NCI-H2196 (cell line): ENCODE measurements at regions not wholly inside any gene's neighbourhood (a gene's known extent, or its start where the extent isn't known, plus 50 kb on each side); places are given as distances from the start of the nearest gene placed in this dataset.
"Not testable (repeated sequence)": the region's sequence is repeated elsewhere in the genome, so short reads cannot be mapped to it uniquely, and the experiment has no call there.

Source experiments
- DNase-seq: peaks from one replicate; lab custom pipeline; 2025; ENCODE audit not compliant: unreplicated experiment; lab: John Stamatoyannopoulos, UW

DNA sequence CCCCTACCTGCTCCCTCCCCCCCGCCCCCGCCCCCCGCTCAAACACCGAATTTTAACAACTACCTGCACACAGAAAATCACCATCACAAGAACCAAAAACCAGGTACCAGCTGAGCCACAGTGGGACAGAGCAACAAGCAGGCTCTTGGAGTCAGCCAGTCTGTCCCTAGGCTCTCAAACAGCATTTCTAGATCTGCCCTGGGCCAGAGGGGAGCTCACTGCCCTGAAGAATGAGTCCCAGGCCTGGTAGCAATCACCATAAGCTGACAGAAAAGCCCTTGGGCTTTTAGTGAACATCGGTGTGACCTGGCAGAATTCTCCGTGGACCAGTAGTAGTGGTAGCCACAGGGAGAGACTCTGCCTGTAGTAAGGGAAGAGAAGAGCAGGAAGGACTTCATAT lies 58.3 kb downstream of the C11orf87 start:
- DNase-seq = no peak

DNA sequence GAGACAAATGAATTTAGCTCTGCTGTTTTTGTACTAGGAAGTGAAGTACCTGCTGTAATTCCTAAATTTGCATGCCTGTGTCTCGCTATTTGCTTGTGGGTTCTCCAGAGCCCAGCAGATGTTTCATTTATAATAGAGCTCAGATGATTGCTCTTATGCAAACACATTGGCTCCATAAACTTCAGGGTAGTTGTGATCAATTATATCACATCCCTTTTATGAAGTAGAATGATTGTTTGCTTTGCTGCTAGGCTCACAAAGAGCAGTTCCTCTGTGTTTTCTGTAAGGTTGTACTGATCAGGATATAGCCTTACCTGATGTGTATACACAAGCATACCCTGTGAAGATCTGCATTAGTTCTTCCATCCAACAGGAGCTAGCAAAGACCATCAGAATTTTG lies 64.1 kb downstream of the C11orf87 start:
- DNase-seq = no peak

- DNase-seq = no peak
Measured at GRCh38 chr11:109490953-109491635, 69.1 kb downstream of the C11orf87 start.

DNA sequence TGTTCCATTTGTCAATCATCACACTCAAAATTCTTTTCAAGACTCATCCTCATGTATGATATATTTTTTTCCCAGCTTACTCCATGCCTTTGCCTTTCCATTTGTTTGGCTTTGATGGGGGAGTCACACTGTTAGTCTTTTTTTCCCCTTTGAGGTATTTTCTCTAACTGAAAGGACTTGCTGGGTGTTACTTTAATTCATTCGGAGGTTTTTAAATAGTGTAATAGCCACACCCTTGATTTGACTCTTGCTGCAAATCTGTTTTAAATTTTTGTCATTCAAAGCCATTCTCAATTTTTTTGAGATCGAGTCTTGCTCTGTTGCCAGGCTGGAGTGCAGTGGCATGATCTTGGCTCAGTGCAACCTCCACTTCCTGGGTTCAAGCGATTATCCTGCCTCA lies 84.1 kb downstream of the C11orf87 start:
- DNase-seq = no peak

DNA sequence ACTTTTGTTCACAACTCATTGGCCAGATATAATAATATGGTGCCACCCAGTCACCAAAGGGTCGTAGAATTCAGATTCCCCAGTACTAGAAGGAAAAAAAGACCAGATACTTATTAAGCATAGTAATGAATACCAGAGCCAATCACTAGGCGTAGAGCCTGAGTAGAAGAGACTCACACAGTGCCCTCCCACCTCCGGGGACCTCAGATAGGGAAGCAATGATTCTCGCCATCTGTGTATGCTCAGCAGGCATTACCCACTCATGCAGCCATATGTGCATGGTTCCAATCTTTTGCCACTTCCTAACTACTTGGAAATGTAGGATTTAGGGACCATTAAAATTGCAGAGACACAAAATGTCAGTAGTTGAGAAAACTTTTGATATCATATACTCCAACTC lies 85.3 kb downstream of the C11orf87 start:
- no peak for DNase-seq

GRCh38 chr11:109507836-109508561 lies 86.0 kb downstream of the C11orf87 start:
- DNase-seq = no peak

DNA sequence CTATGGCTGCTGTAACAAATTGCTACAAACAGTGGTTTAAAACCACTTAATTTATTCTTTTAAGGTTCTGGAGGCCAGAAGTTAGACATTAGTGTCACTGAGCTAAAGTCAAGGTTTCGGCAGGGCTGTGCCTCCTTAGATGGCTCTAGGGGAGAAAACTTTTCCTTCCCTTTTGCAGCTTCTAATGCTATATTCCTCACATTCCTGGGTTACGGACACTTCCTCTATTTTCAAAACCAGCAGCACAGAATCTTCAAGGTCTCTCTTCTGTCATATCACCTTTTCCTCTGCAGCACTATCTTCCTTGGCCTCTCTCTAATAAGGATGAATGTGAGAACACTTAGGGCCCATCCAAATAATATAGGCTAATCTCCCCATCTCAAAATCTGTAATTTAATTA lies 87.0 kb downstream of the C11orf87 start:
- DNase-seq = no peak

DNA sequence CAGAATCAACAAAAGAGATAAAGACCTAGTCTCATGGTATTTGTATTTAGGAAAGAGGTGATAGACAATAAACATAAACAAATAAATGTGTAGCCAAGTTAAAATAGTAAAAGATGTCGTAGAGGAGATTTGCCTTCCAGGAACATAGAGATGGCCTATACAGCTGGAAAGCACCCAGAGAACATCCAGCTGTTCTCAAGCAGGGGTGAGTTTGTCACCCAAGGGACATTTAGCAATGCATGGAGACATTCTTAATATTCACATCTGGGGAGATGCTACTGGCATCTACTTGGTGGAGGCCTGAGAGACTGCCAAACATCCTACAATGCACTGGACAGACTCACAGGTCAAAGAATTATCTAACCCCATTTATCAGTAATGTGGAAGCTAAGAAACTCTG lies 88.3 kb downstream of the C11orf87 start:
- no peak for DNase-seq

DNA sequence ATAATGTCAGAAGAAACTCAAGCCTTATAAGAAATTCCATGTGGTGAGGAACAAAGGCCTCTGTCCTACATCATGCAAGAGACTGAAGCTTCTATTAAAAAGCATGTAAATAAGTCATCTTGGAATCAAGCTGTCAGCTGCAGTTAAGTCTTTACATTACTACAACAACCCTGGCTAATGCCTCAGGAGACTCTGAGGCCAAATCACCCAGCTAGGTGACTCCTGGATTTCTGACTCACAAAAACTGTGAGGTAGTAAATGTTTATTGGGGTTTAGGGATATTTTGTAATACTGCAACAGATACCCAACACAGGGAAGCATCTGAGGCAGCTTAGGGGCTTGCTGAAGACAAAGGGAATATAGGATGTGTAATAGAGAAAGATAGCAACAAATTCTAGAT lies 89.6 kb downstream of the C11orf87 start:
- DNase-seq = no peak

DNA sequence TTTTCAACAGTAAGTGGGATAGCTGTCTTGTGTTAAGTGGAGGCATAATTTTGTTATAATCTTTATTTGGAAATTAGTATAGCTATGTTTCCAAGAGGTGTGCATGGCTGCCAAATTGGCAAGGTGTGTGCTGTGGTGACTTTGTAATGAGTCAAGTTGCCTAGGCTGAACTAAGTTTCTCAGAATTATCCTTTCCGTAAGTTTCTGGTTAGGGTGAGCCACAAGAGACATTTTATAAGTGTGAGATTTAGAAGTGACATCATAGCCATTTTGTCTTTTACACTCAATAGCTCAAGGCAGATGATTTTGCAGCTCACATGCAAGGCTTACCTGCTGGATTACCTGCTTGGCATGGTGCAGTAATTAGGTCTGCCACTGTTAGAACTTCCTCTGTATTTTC lies 90.3 kb downstream of the C11orf87 start:
- no peak for DNase-seq

DNA sequence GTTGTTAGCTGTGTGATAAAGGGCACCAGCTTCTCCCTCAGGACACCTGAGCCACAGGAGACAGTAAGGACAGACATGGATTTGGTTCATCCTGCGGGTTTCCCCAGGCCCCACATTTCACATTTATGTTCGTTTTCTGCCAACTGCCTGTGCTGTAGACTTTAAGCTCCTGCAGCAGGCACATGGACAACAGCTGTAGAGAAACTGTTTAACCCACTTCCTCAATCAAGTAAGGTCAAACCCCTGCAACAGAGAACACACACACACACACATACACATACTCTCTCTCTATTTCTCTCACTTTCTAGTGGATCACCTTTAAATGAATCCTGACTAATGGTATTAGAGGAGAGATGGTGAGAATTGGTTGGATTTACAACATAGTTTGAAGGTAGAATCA lies 90.7 kb downstream of the C11orf87 start:
- DNase-seq = no peak

GRCh38 chr11:109514313-109515018 lies 92.5 kb downstream of the C11orf87 start:
- DNase-seq = no peak

- DNase-seq = no peak
Measured at GRCh38 chr11:109519253-109519652, 97.3 kb downstream of the C11orf87 start.

DNA sequence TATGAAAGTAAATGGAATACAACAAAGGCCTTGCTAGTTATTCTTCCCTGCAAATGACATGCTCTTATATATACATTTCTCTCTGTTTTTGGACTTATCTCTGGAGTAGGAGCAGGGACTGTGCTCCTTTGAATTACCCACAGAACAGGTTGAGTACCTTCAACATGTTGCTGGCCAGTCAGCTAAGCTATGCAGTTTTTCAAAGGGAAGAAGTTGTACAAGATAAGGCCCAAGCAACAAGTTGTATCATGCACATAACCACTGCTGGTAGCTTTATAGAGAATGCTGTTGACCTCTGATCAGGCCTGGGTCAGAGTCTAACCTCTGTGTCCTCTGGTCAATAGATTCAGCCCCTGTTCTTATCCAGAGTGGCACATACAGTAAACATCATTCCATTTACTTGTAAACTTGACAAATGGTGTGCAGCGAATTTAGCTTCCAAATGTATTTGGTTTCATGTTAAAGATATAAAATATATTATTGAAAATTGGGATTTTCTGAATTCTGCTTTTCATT lies 99.6 kb downstream of the C11orf87 start:
- no peak for DNase-seq

DNA sequence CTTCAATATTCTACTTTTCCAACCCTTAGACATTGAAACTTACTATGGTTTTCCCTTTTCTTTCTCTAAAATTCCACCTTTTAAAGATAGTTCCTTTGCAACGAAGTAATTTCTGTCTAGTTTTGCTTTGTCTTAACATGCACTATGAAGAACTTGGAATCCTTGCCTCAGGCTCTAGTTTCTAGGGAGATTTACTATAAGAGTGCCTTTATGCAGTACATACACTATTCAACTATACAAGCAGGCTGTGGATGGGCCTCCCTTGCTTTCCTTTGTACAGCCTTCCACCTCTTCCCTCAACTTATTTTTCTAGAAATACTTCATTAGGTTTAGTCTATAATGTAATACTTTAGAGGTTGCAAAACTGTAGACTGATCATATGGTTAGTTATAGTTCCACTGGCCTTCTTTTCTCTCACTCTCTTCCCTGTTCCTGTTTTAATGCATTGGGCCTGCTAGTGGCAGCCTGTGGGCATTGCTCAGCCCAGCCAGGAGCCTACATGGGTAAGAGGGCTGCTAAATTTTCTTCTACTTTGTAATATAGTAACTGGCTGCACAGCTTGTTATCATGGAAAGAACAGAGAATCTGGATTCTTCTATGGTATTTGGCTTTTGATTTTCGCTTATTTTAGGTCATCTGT lies 100.2 kb downstream of the C11orf87 start:
- no peak for DNase-seq

DNA sequence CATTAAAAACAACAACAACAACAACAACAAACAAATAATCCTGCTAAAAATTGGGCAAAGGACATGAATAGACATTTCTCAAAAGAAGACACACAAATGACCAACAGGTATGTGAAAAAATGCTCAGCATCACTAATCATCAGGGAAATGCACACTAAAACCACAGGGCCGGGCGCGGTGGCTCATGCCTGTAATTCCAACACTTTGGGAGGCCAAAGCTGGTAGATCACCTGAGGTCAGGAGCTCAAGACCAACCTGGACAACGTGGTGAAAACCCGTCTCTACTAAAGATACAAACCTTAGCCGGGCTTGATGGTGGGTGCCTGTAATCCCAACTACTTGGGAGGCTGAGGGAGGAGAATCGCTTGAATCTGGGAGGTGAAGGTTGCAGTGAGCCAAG lies 103.6 kb downstream of the C11orf87 start:
- not testable (repeated sequence) for DNase-seq

DNA sequence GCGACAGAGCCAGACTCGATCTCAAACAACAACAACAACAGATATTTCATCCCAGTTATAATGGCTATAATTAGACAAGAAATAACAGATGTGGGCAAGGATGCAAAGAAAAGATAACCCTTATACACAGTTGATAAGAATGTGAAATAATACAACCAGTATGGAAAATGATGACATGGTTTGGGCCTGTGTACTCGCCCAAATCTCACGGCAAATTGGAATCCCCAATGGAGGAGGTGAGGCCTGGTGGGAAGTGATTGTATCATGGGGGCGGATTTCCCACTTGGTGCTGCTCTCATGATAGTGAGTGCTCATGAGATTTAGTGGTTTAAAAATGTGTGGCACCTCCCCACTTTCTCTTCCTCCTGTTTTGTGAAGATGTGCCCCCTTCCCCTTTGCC lies 104.1 kb downstream of the C11orf87 start:
- DNase-seq = no peak

- DNase-seq = no peak
Measured at GRCh38 chr11:109526931-109527330, 104.9 kb downstream of the C11orf87 start.

GRCh38 chr11:109527496-109527895 lies 105.5 kb downstream of the C11orf87 start:
- DNase-seq = no peak

GRCh38 chr11:109547356-109548027 lies 125.5 kb downstream of the C11orf87 start:
- DNase-seq = no peak

GRCh38 chr11:109552376-109552775 lies 130.4 kb downstream of the C11orf87 start:
- DNase-seq = no peak
